Heart left ventricle (tissue), 16 donors: ENCODE measurements at regions not wholly inside any gene's neighbourhood (a gene's known extent, or its start where the extent isn't known, plus 50 kb on each side); places are given as distances from the start of the nearest gene placed in this dataset.

ENCODE experiments used
- ATAC-seq, 4 donors: fragments of 200-7000 bp; cut with Tn5 transposase; one replicate each; pipeline ENCODE4 v1.9.1; 2020 to 2022; ENCODE audit warnings: moderate library complexity in 4 of 4, mild to moderate bottlenecking in 3 of 4, moderate number of reproducible peaks in 1 of 4
- DNase-seq, 5 donors: peaks; one replicate each; pipeline ENCODE4 v3.0.0-alpha.2; 2020
- H3K27ac ChIP-seq, 12 donors: fragments of 200-600 bp; sonication (generic) in 4 of 12; one replicate each; pipeline versions ENCODE4 v1.5.0 to v1.8.0; 2016 to 2022; ENCODE audit warnings: mild to moderate bottlenecking in 2 of 12
- H3K27me3 ChIP-seq, 9 donors: fragments of 200-600 bp; sonication (generic) in 2 of 9; one replicate each; pipeline versions ENCODE4 v1.5.1 to v1.8.0; 2016 to 2022; ENCODE audit warnings: mild to moderate bottlenecking in 3 of 9
- H3K36me3 ChIP-seq, 9 donors: fragments of 200-600 bp; sonication (generic) in 2 of 9; one replicate each; pipeline versions ENCODE4 v1.5.0 to v1.8.0; 2018 to 2022; ENCODE audit warnings: mild to moderate bottlenecking in 2 of 9
- H3K4me1 ChIP-seq, 12 donors: fragments of 200-600 bp; sonication (generic) in 4 of 12; one replicate each; pipeline versions ENCODE4 v1.5.0 to v1.8.0; 2016 to 2022; ENCODE audit warnings: mild to moderate bottlenecking in 3 of 12
- H3K4me3 ChIP-seq, 12 donors: fragments of 200-600 bp; sonication (generic) in 4 of 12; one replicate each; pipeline versions ENCODE4 v1.5.0 to v1.8.0; 2017 to 2022; ENCODE audit warnings: mild to moderate bottlenecking in 9 of 12, moderate library complexity in 4 of 12
- H3K9me3 ChIP-seq, 12 donors: fragments of 200-600 bp; sonication (generic) in 4 of 12; one replicate each; pipeline versions ENCODE4 v1.5.0 to v1.8.0; 2016 to 2022; ENCODE audit warnings: mild to moderate bottlenecking in 1 of 12
- POLR2A ChIP-seq, 2 donors: fragments of 450-650 bp; IDR thresholded peaks; one replicate each; pipeline ENCODE4 v1.6.1; 2017; ENCODE audit warnings: antibody characterized with exemption in 2 of 2, mild to moderate bottlenecking in 2 of 2, moderate library complexity in 2 of 2
- WGBS, 4 donors: extraction: QIAGEN DNeasy Blood & Tissue Kit in 2 of 4; methylation state at CpG; one replicate each; pipeline versions ENCODE4 v1.1.5 to v1.1.7; 2013 to 2018; 5-methylcytosine and 5-hydroxymethylcytosine counted together
- intact Hi-C, 10 donors: fragments of 100-400 bp; cut with DNase I; formaldehyde crosslinking; loops; one replicate each; pipeline versions ENCODE4 v1.11.1 to v1.14.2; 2022
- TF ChIP-seq, protein P1 (sequence below), 12 donors: fragments of 200-600 bp; sonication (generic) in 4 of 12; IDR thresholded peaks; one replicate each; pipeline versions ENCODE4 v1.5.0 to v1.8.0; 2018 to 2022; ENCODE audit warnings: antibody characterized with exemption in 12 of 12, mild to moderate bottlenecking in 5 of 12
- donor health status: ischemic (EF 13 %, LVEDD 7.1; RV severe dilation, severe dysfunction).
- donor health status: healthy with polysubstance abuse.
- donor health status: DM: no; HTN: yes; CAD: no.
- donor health status: DM: no; HTN: no; CAD: no.
- donor health status: ischemic (EF 25% LVEDD 6.9; RV normal size, moderate dysfunction).
- donor health status: ischemic (EF 25% LVEDD 5.7; RV mildly dilated, moderate dysfunction).
- donor health status: healthy.
- donor health status: DM: yes; HTN: yes; CAD: no.
- donor health status: ischemic (EF 35%, LVEDD 5.7; RV mildly dilated, moderate dysfunction).
- donor health status: nonischemic (EF 11% LVEDD 7.7; RV severe dilation, severe dysfunction).
- donor health status: DM: yes; HTN: yes; CAD: no.
- donor health status: PGD.
- donor health status: ischemic (EF 29% LVEDD 5.4; RV normal size, mild dysfunction).
- donor health status: nonischemic (EF 23%, LVEDD 6.1; RV moderate dilation, normal function).

- TF ChIP-seq POLR2A (IDR thresholded peaks at IDR 0.05) = no peak
- TF ChIP-seq, protein P1, sequence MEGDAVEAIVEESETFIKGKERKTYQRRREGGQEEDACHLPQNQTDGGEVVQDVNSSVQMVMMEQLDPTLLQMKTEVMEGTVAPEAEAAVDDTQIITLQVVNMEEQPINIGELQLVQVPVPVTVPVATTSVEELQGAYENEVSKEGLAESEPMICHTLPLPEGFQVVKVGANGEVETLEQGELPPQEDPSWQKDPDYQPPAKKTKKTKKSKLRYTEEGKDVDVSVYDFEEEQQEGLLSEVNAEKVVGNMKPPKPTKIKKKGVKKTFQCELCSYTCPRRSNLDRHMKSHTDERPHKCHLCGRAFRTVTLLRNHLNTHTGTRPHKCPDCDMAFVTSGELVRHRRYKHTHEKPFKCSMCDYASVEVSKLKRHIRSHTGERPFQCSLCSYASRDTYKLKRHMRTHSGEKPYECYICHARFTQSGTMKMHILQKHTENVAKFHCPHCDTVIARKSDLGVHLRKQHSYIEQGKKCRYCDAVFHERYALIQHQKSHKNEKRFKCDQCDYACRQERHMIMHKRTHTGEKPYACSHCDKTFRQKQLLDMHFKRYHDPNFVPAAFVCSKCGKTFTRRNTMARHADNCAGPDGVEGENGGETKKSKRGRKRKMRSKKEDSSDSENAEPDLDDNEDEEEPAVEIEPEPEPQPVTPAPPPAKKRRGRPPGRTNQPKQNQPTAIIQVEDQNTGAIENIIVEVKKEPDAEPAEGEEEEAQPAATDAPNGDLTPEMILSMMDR (IDR thresholded peaks at IDR 0.05) = no peak
Measured at GRCh38 chrX:39356119-39356807, 555.0 kb downstream of the MID1IP1 start.

DNA sequence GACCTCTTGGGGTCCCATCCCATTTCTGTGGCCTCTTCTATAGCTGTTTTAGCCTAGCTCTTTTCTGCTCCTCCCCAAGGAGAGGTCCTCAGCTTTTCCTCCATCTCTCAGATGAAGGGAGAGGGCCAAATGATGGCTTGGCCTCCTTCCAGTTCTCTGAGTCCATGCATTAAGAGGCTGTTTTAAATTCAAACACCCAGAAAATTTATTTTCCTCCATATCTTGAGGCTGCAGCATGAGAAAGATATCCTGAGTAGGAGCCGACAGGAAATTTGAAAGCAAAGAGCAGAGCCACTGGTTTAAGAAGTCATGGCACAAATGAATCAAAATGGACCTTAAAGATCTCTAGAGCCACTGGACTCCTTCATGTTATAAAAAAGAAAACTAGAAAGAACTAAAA is 558.8 kb downstream of the MID1IP1 start:
- intact Hi-C loops = no loop called here
- ATAC-seq (no peak), DNase-seq (no peak)
- no peaks in the 10 kb centered on the region for H3K4me1 ChIP-seq
- no peaks in the 10 kb centered on the region for H3K36me3 ChIP-seq
- H3K27me3 ChIP-seq = peaks cover 0 to 18% (median 0%) of the 10 kb centered on the region in 9 donors
- TF ChIP-seq POLR2A (IDR thresholded peaks at IDR 0.05) = no peak
- TF ChIP-seq, protein P1 (IDR thresholded peaks at IDR 0.05) = no peak
- H3K4me3 ChIP-seq = no peak overlapping the region
- no peak overlapping the region for H3K27ac ChIP-seq
- 66 to 72% (median 68%) methylated on average over 1 of the region's 1 CpG for WGBS, 4 donors
- H3K9me3 ChIP-seq = no peaks in the 10 kb centered on the region

More at GRCh38 chrX:39356119-39356807, 555.0 kb downstream of the MID1IP1 start:
- H3K36me3 ChIP-seq = no peaks in the 10 kb centered on the region
- intact Hi-C loops = no loop called here
- DNase-seq (no peak), ATAC-seq (no peak)
- no peak overlapping the region for H3K27ac ChIP-seq
- peaks cover 0 to 10% (median 0%) of the 10 kb centered on the region in 9 donors for H3K27me3 ChIP-seq
- H3K4me3 ChIP-seq = no peak overlapping the region
- 71 to 92% (median 82%) methylated on average over 5 of the region's 5 CpGs for WGBS, 4 donors
- H3K4me1 ChIP-seq = no peaks in the 10 kb centered on the region
- H3K9me3 ChIP-seq = peaks cover 0 to 9% (median 0%) of the 10 kb centered on the region in 12 donors

DNA sequence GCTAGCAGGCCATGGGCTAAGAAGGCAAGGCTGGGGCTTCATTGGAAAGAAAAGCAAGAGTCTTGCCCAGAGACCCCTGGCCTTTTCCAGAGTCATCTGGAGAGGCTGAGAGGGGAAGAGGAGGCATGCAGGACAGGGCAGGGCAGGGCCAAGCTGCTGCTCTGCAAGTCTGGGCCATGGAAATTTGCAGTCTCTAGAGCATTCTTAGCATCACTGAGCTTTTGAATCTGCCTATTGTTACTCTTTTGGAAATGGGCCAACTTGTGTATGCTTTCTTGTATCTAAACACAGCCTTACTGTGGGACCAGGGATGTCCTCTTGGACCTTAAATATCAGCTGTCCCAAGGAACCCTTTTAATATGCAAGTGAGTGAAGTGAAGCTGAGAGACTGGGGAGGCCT is 560.5 kb downstream of the MID1IP1 start:
- no peak overlapping the region for H3K27ac ChIP-seq
- no peaks in the 10 kb centered on the region for H3K36me3 ChIP-seq
- no peak for TF ChIP-seq POLR2A (IDR thresholded peaks at IDR 0.05)
- TF ChIP-seq, protein P1 (IDR thresholded peaks at IDR 0.05) = no peak
- H3K4me3 ChIP-seq = no peak overlapping the region
- DNase-seq = no peak
- peaks cover 0 to 19% (median 0%) of the 10 kb centered on the region in 9 donors for H3K27me3 ChIP-seq
- intact Hi-C loops = no loop called here
- no peak for ATAC-seq
- no peaks in the 10 kb centered on the region for H3K4me1 ChIP-seq
- no peaks in the 10 kb centered on the region for H3K9me3 ChIP-seq

GRCh38 chrX:39367416-39367815 is 566.2 kb downstream of the MID1IP1 start:
- DNase-seq = no peak
- 71 to 92% (median 83%) methylated on average over 4 to 5 of the region's 5 CpGs for WGBS, 4 donors

More at GRCh38 chrX:39367416-39367815, 566.2 kb downstream of the MID1IP1 start:
- no peak overlapping the region for H3K27ac ChIP-seq
- no peaks in the 10 kb centered on the region for H3K4me1 ChIP-seq
- H3K36me3 ChIP-seq = no peaks in the 10 kb centered on the region
- no peak overlapping the region for H3K4me3 ChIP-seq
- intact Hi-C loops = no loop called here
- H3K9me3 ChIP-seq = no peaks in the 10 kb centered on the region
- ATAC-seq = no peak
- H3K27me3 ChIP-seq = peaks cover 0 to 24% (median 0%) of the 10 kb centered on the region in 9 donors
- TF ChIP-seq, protein P1 (IDR thresholded peaks at IDR 0.05) = no peak
- TF ChIP-seq POLR2A (IDR thresholded peaks at IDR 0.05) = no peak
